ENCODE measurements at regions not wholly inside any gene's neighbourhood (a gene's known extent, or its start where the extent isn't known, plus 50 kb on each side); places are given as distances from the start of the nearest gene placed in this dataset.

GRCh38 chr2:43022896-43023295 lies 203.5 kb downstream of the ZFP36L2 start:
- no peak for TF ChIP-seq CTCF (IDR thresholded peaks at IDR 0.05; ENCODE audit: low read depth, low read length)
- no peak for TF ChIP-seq EZH2phosphoT487 (IDR thresholded peaks at IDR 0.05; ENCODE audit: low read depth)
